ENCODE measurements at regions not wholly inside any gene's neighbourhood (a gene's known extent, or its start where the extent isn't known, plus 50 kb on each side); places are given as distances from the start of the nearest gene placed in this dataset.

GRCh38 chr15:98344591-98344990, 303.7 kb upstream of the IGF1R start:
- TF ChIP-seq ZNF8 (CRISPR knock-in tag; IDR thresholded peaks at IDR 0.05) (no peak), RARB (CRISPR knock-in tag; IDR thresholded peaks at IDR 0.05) (no peak), ARNTL (CRISPR knock-in tag; IDR thresholded peaks at IDR 0.05; ENCODE audit: borderline replicate concordance, low read depth) (no peak), ZFP3 (CRISPR knock-in tag; IDR thresholded peaks at IDR 0.05) (no peak), ZFP30 (CRISPR knock-in tag; IDR thresholded peaks at IDR 0.05) (no peak), CSRNP3 (CRISPR knock-in tag; IDR thresholded peaks at IDR 0.05) (no peak), POU6F1 (CRISPR knock-in tag; IDR thresholded peaks at IDR 0.05; ENCODE audit: borderline replicate concordance, low read depth) (no peak), ESRRG (CRISPR knock-in tag; IDR thresholded peaks at IDR 0.05) (no peak)
